Naive thymus-derived CD4-positive, alpha-beta T cell (primary cell): ENCODE measurements at regions not wholly inside any gene's neighbourhood (a gene's known extent, or its start where the extent isn't known, plus 50 kb on each side); places are given as distances from the start of the nearest gene placed in this dataset.

Experiments used
- ATAC-seq: fragments of 150-1000 bp; cut with Tn5 transposase; 2 replicates; pipeline ENCODE4 v1.10.0; 2021; ENCODE audit warnings: mild to moderate bottlenecking, moderate library complexity
- CTCF ChIA-PET: fragments of 350-600 bp; sonication (Branson Sonifier 250); formaldehyde crosslinking; loops from one replicate; lab custom pipeline; 2021; ENCODE audit warnings: antibody characterized with exemption; lab: Charles Lee
- POLR2A ChIA-PET: fragments of 350-600 bp; sonication (Branson Sonifier 250); formaldehyde crosslinking; loops from one replicate; lab custom pipeline; 2021; ENCODE audit warnings: antibody characterized with exemption, inconsistent platforms; lab: Charles Lee
- DNase-seq, 9 donors: peaks; one replicate each; pipeline versions ENCODE4 v3.0.0 to v3.0.0-alpha.2; 2020 to 2022; ENCODE audit warnings: mixed read lengths in 1 of 9
- H3K27ac ChIP-seq: one replicate; pipeline ENCODE4 v1.7.0; 2013; ENCODE audit warnings: mild to moderate bottlenecking, low read depth, low read length, moderate library complexity
- H3K27me3 ChIP-seq, 2 donors: one replicate each; pipeline ENCODE4 v1.7.0; 2013; ENCODE audit warnings: low read length in 2 of 2, mild to moderate bottlenecking in 2 of 2, moderate library complexity in 2 of 2; ENCODE audit not compliant: control insufficient read depth in 2 of 2, insufficient read depth in 2 of 2
- H3K36me3 ChIP-seq, 3 experiments: 1 replicate in 2 of 3; 2 replicates in 1 of 3; pipeline ENCODE4 v1.7.0; 2013; ENCODE audit warnings: low read length in 3 of 3, mild to moderate bottlenecking in 3 of 3, moderate library complexity in 1 of 3; ENCODE audit not compliant: insufficient read depth in 3 of 3, control insufficient read depth in 2 of 3
- H3K4me1 ChIP-seq, 2 donors: one replicate each; pipeline ENCODE4 v1.7.0; 2013; ENCODE audit warnings: low read length in 2 of 2, mild to moderate bottlenecking in 2 of 2, moderate library complexity in 1 of 2; ENCODE audit not compliant: control insufficient read depth in 2 of 2, insufficient read depth in 2 of 2
- H3K4me3 ChIP-seq: 2 replicates; pipeline ENCODE4 v1.7.0; 2013; ENCODE audit warnings: mild to moderate bottlenecking, low read length
- H3K9me3 ChIP-seq, 3 experiments: 1 replicate in 2 of 3; 2 replicates in 1 of 3; pipeline ENCODE4 v1.7.0; 2013; ENCODE audit warnings: low read length in 3 of 3; ENCODE audit not compliant: control insufficient read depth in 2 of 3
- H3K27ac Mint-ChIP-seq, 9 donors: one replicate each; pipeline ENCODE4 v1.8.0; 2020 to 2022; ENCODE audit warnings: mixed read lengths in 9 of 9, mild to moderate bottlenecking in 8 of 9, moderate library complexity in 5 of 9, inconsistent platforms in 2 of 9
- H3K27me3 Mint-ChIP-seq, 5 donors: one replicate each; pipeline ENCODE4 v1.8.0; 2021 to 2022; ENCODE audit warnings: mixed read lengths in 5 of 5, mild to moderate bottlenecking in 1 of 5
- H3K36me3 Mint-ChIP-seq, 5 donors: one replicate each; pipeline ENCODE4 v1.8.0; 2020 to 2022; ENCODE audit warnings: mixed read lengths in 5 of 5, mild to moderate bottlenecking in 3 of 5, inconsistent platforms in 1 of 5
- H3K4me1 Mint-ChIP-seq, 7 donors: one replicate each; pipeline ENCODE4 v1.8.0; 2020 to 2022; ENCODE audit warnings: mixed read lengths in 7 of 7, mild to moderate bottlenecking in 3 of 7, inconsistent platforms in 1 of 7
- H3K4me3 Mint-ChIP-seq, 10 donors: one replicate each; pipeline ENCODE4 v1.8.0; 2020 to 2022; ENCODE audit warnings: mild to moderate bottlenecking in 10 of 10, mixed read lengths in 10 of 10, moderate library complexity in 6 of 10, inconsistent platforms in 2 of 10
- H3K9me3 Mint-ChIP-seq, 11 donors: one replicate each; pipeline ENCODE4 v1.8.0; 2020 to 2022; ENCODE audit warnings: mixed read lengths in 11 of 11, mild to moderate bottlenecking in 4 of 11, inconsistent platforms in 1 of 11, moderate library complexity in 1 of 11
- intact Hi-C, 2 donors: fragments of 100-400 bp; cut with micrococcal nuclease; formaldehyde crosslinking; loops; one replicate each; pipeline ENCODE4 v1.15.1; 2023

GRCh38 chr5:102659151-102659550, 96.0 kb upstream of the PAM start:
- no peak for DNase-seq
- H3K9me3 ChIP-seq, result no peaks in the 10 kb centered on the region
- no peaks in the 10 kb centered on the region for H3K9me3 Mint-ChIP-seq
- no peak overlapping the region for H3K4me3 Mint-ChIP-seq
- ATAC-seq, result no peak
- no peak overlapping the region for H3K27ac ChIP-seq
- no peaks in the 10 kb centered on the region for H3K4me1 ChIP-seq
- peaks cover 0 to 3% of the 10 kb centered on the region in 2 donors for H3K27me3 ChIP-seq
- no peaks in the 10 kb centered on the region for H3K36me3 Mint-ChIP-seq
- POLR2A ChIA-PET, result no interaction called here
- H3K4me1 Mint-ChIP-seq, result no peaks in the 10 kb centered on the region
- H3K4me3 ChIP-seq, result no peak overlapping the region
- no peak overlapping the region for H3K27ac Mint-ChIP-seq
- peaks cover 6 to 23% (median 16%) of the 10 kb centered on the region in 5 donors for H3K27me3 Mint-ChIP-seq
- intact Hi-C loops, result no loop called here
- H3K36me3 ChIP-seq, result no peaks in the 10 kb centered on the region
- CTCF ChIA-PET, result no interaction called here

GRCh38 chr5:102660111-102660510, 95.0 kb upstream of the PAM start:
- ATAC-seq, result no peak
- intact Hi-C loops, result no loop called here
- H3K9me3 Mint-ChIP-seq, result no peaks in the 10 kb centered on the region

GRCh38 chr5:102663749-102664530, 91.2 kb upstream of the PAM start:
- Histone ChIP-seq H3K36me3 (no peaks in the 10 kb centered on the region), H3K27me3 (no peaks in the 10 kb centered on the region), H3K27ac (no peak overlapping the region), H3K4me1 (no peaks in the 10 kb centered on the region), H3K9me3 (no peaks in the 10 kb centered on the region), H3K4me3 (no peak overlapping the region)
- no peak overlapping the region for H3K4me3 Mint-ChIP-seq
- no peaks in the 10 kb centered on the region for H3K36me3 Mint-ChIP-seq
- no peaks in the 10 kb centered on the region for H3K9me3 Mint-ChIP-seq
- H3K4me1 Mint-ChIP-seq, result no peaks in the 10 kb centered on the region
- DNase-seq (no peak), ATAC-seq (no peak)
- ChIA-PET POLR2A (no interaction called here), CTCF (interaction anchor here (0.7 kb wide), 1 partner anchor 17 kb away, joined by 3 read pairs; no protein-coding TSS in a partner anchor)
- H3K27me3 Mint-ChIP-seq, result peaks cover 0 to 9% (median 3%) of the 10 kb centered on the region in 5 donors
- no peak overlapping the region for H3K27ac Mint-ChIP-seq
- intact Hi-C loops, result no loop called here

More at GRCh38 chr5:102660111-102660510, 95.0 kb upstream of the PAM start:
- H3K27ac Mint-ChIP-seq, result no peak overlapping the region
- peaks cover 0 to 3% of the 10 kb centered on the region in 2 donors for H3K27me3 ChIP-seq
- ChIA-PET CTCF (no interaction called here), POLR2A (no interaction called here)
- no peak overlapping the region for H3K27ac ChIP-seq
- no peak overlapping the region for H3K4me3 ChIP-seq
- H3K4me3 Mint-ChIP-seq, result no peak overlapping the region
- no peaks in the 10 kb centered on the region for H3K36me3 Mint-ChIP-seq
- no peaks in the 10 kb centered on the region for H3K4me1 ChIP-seq
- H3K27me3 Mint-ChIP-seq, result peaks cover 0 to 14% (median 9%) of the 10 kb centered on the region in 5 donors
- no peaks in the 10 kb centered on the region for H3K4me1 Mint-ChIP-seq
- H3K36me3 ChIP-seq, result no peaks in the 10 kb centered on the region
- DNase-seq, result no peak
- no peaks in the 10 kb centered on the region for H3K9me3 ChIP-seq

GRCh38 chr5:102664616-102665335, 90.3 kb upstream of the PAM start:
- no peak overlapping the region for H3K4me3 Mint-ChIP-seq
- no peaks in the 10 kb centered on the region for H3K36me3 Mint-ChIP-seq
- CTCF ChIA-PET, result interaction anchor here (0.7 kb wide), 1 partner anchor 16 kb away, joined by 3 read pairs; no protein-coding TSS in a partner anchor

GRCh38 chr5:102666164-102666946, 88.8 kb upstream of the PAM start:
- Mint-ChIP-seq H3K36me3 (no peaks in the 10 kb centered on the region), H3K4me3 (no peak overlapping the region)
- no peak for DNase-seq

More at GRCh38 chr5:102664616-102665335, 90.3 kb upstream of the PAM start:
- H3K27me3 ChIP-seq, result no peaks in the 10 kb centered on the region
- no peaks in the 10 kb centered on the region for H3K4me1 ChIP-seq
- Mint-ChIP-seq H3K27ac (no peak overlapping the region), H3K4me1 (no peaks in the 10 kb centered on the region), H3K27me3 (peaks cover 0 to 9% (median 3%) of the 10 kb centered on the region in 5 donors), H3K9me3 (no peaks in the 10 kb centered on the region)
- H3K27ac ChIP-seq, result no peak overlapping the region
- intact Hi-C loops, result no loop called here
- no peaks in the 10 kb centered on the region for H3K9me3 ChIP-seq
- POLR2A ChIA-PET, result no interaction called here
- DNase-seq (no peak), ATAC-seq (no peak)
- no peak overlapping the region for H3K4me3 ChIP-seq
- H3K36me3 ChIP-seq, result no peaks in the 10 kb centered on the region

GRCh38 chr5:102668220-102668932, 86.7 kb upstream of the PAM start:
- no peaks in the 10 kb centered on the region for H3K9me3 ChIP-seq
- POLR2A ChIA-PET, result no interaction called here
- Mint-ChIP-seq H3K27ac (no peak overlapping the region), H3K9me3 (no peaks in the 10 kb centered on the region), H3K36me3 (no peaks in the 10 kb centered on the region), H3K4me3 (no peak overlapping the region), H3K27me3 (peaks cover 3 to 14% (median 5%) of the 10 kb centered on the region in 5 donors), H3K4me1 (no peaks in the 10 kb centered on the region)
- no peak overlapping the region for H3K27ac ChIP-seq
- intact Hi-C loops, result no loop called here
- CTCF ChIA-PET, result interaction anchor here (1.0 kb wide), 1 partner anchor 12 kb away, joined by 3 read pairs; no protein-coding TSS in a partner anchor
- H3K4me1 ChIP-seq, result no peaks in the 10 kb centered on the region
- no peak overlapping the region for H3K4me3 ChIP-seq
- ATAC-seq, result no peak
- H3K27me3 ChIP-seq, result no peaks in the 10 kb centered on the region
- H3K36me3 ChIP-seq, result no peaks in the 10 kb centered on the region
- DNase-seq, result no peak

More at GRCh38 chr5:102666164-102666946, 88.8 kb upstream of the PAM start:
- Histone ChIP-seq H3K9me3 (no peaks in the 10 kb centered on the region), H3K27ac (no peak overlapping the region), H3K4me3 (no peak overlapping the region), H3K4me1 (no peaks in the 10 kb centered on the region), H3K27me3 (no peaks in the 10 kb centered on the region), H3K36me3 (no peaks in the 10 kb centered on the region)
- ATAC-seq, result no peak
- intact Hi-C loops, result no loop called here
- CTCF ChIA-PET, result no interaction called here
- H3K9me3 Mint-ChIP-seq, result no peaks in the 10 kb centered on the region
- peaks cover 3 to 14% (median 5%) of the 10 kb centered on the region in 5 donors for H3K27me3 Mint-ChIP-seq
- H3K4me1 Mint-ChIP-seq, result no peaks in the 10 kb centered on the region
- no peak overlapping the region for H3K27ac Mint-ChIP-seq
- POLR2A ChIA-PET, result no interaction called here
